H1 (cell line): ENCODE measurements at regions not wholly inside any gene's neighbourhood (a gene's known extent, or its start where the extent isn't known, plus 50 kb on each side); places are given as distances from the start of the nearest gene placed in this dataset.

Experiments used
- CTCF ChIA-PET: fragments of 300-600 bp; sonication (Branson Sonifier 250); formaldehyde crosslinking; loops from one replicate; lab custom pipeline; 2021; ENCODE audit not compliant: partially characterized antibody; lab: Charles Lee
- POLR2A ChIA-PET: fragments of 300-600 bp; sonication (Branson Sonifier 250); formaldehyde crosslinking; loops from one replicate; lab custom pipeline; 2021; ENCODE audit warnings: inconsistent platforms; ENCODE audit not compliant: partially characterized antibody; lab: Charles Lee
- DNase-seq, 2 experiments: peaks; one replicate each; pipeline versions ENCODE4 v3.0.0 to v3.0.0-alpha.2; 2010 to 2022; ENCODE audit warnings: low spot score in 2 of 2, low read depth in 1 of 2, mixed read lengths in 1 of 2
- FAIRE-seq: peaks from 2 replicates; lab custom pipeline; 2011; peaks lifted over from hg19 to GRCh38; lab: Jason Lieb, UNC
- H2AFZ ChIP-seq: 2 replicates; pipeline ENCODE4 v1.8.1; 2012; ENCODE audit warnings: low read length, inconsistent platforms
- H2AK5ac ChIP-seq: 2 replicates; pipeline ENCODE4 v1.6.1; 2013; ENCODE audit warnings: low read depth, low read length
- H2BK120ac ChIP-seq: replicated peaks from 2 replicates; pipeline ENCODE3; 2013; ENCODE audit warnings: low read depth, low read length, inconsistent platforms
- H2BK12ac ChIP-seq: 2 replicates; pipeline ENCODE4 v1.6.1; 2013; ENCODE audit warnings: low read depth, low read length
- H2BK15ac ChIP-seq: 2 replicates; pipeline ENCODE4 v1.6.1; 2013; ENCODE audit warnings: low read length
- H2BK20ac ChIP-seq: 2 replicates; pipeline ENCODE4 v1.6.1; 2013; ENCODE audit warnings: low read length
- H2BK5ac ChIP-seq: 2 replicates; pipeline ENCODE4 v1.6.1; 2013; ENCODE audit warnings: low read depth, low read length
- H3K14ac ChIP-seq: 2 replicates; pipeline ENCODE4 v1.6.1; 2013; ENCODE audit warnings: inconsistent platforms; ENCODE audit not compliant: insufficient read length
- H3K18ac ChIP-seq: 2 replicates; pipeline ENCODE4 v1.6.1; 2013; ENCODE audit warnings: low read length; ENCODE audit errors: extremely low read depth
- H3K23ac ChIP-seq: 2 replicates; pipeline ENCODE4 v1.6.1; 2013; ENCODE audit warnings: inconsistent platforms; ENCODE audit not compliant: insufficient read length
- H3K23me2 ChIP-seq: 2 replicates; pipeline ENCODE4 v1.6.1; 2013; ENCODE audit warnings: low read depth, low read length
- H3K27ac ChIP-seq: 2 replicates; pipeline ENCODE4 v1.6.1; 2011; ENCODE audit warnings: low read depth, low read length, inconsistent platforms
- H3K27me3 ChIP-seq, 4 experiments: replicated peaks in 1 of 4; 1 replicate in 1 of 4; 2 replicates in 3 of 4; pipeline versions ENCODE4 v1.6.1 to v1.8.1; 2011 to 2013; ENCODE audit warnings: low read length in 3 of 4, mild to moderate bottlenecking in 3 of 4, inconsistent platforms in 2 of 4, mixed read lengths in 2 of 4, moderate library complexity in 1 of 4; ENCODE audit not compliant: control insufficient read depth in 3 of 4, insufficient read depth in 3 of 4; ENCODE audit errors: extremely low read depth in 1 of 4
- H3K36me3 ChIP-seq, 4 experiments: 2 replicates each; pipeline versions ENCODE4 v1.6.1 to v1.8.1; 2011 to 2013; ENCODE audit warnings: mild to moderate bottlenecking in 4 of 4, low read length in 3 of 4, moderate library complexity in 2 of 4, control low read depth in 1 of 4, inconsistent platforms in 1 of 4; ENCODE audit not compliant: insufficient read depth in 4 of 4, control insufficient read depth in 2 of 4
- H3K4ac ChIP-seq: replicated peaks from 2 replicates; pipeline ENCODE3; 2013; ENCODE audit warnings: low read length, low read depth, mixed read lengths, inconsistent platforms; ENCODE audit not compliant: insufficient read length
- H3K4me1 ChIP-seq, 4 experiments: replicated peaks in 1 of 4; 1 replicate in 1 of 4; 2 replicates in 3 of 4; pipeline versions ENCODE4 v1.6.1 to v1.8.1; 2011 to 2013; ENCODE audit warnings: low read length in 3 of 4, inconsistent platforms in 2 of 4, mixed read lengths in 1 of 4; ENCODE audit not compliant: insufficient read depth in 4 of 4, control insufficient read depth in 3 of 4
- H3K4me2 ChIP-seq, 2 experiments: 2 replicates each; pipeline versions ENCODE4 v1.6.1 to v1.8.1; 2011 to 2013; ENCODE audit warnings: low read depth in 2 of 2, low read length in 2 of 2, control low read depth in 1 of 2, inconsistent platforms in 1 of 2, mild to moderate bottlenecking in 1 of 2; ENCODE audit not compliant: insufficient read depth in 1 of 2
- H3K4me3 ChIP-seq, 4 experiments: fragments of 200-600, 300-600 bp in 1 of 4; sonication (generic), shearing (Covaris generic), sonication (Bioruptor Twin) in 1 of 4; 2 replicates each; pipeline versions ENCODE4 v1.5.1 to v1.8.1; 2011 to 2016; ENCODE audit warnings: low read length in 4 of 4, low read depth in 3 of 4, control low read depth in 2 of 4, inconsistent platforms in 2 of 4, mild to moderate bottlenecking in 2 of 4, mixed read lengths in 1 of 4, moderate library complexity in 1 of 4; ENCODE audit not compliant: insufficient read depth in 2 of 4; ENCODE audit errors: extremely low read depth in 1 of 4
- H3K56ac ChIP-seq: replicated peaks from 2 replicates; pipeline ENCODE3; 2013; ENCODE audit warnings: low read depth, mild to moderate bottlenecking, mixed read lengths, low read length, inconsistent platforms; ENCODE audit not compliant: insufficient read length
- H3K79me1 ChIP-seq: 2 replicates; pipeline ENCODE4 v1.6.1; 2013; ENCODE audit warnings: low read depth, low read length, control low read depth
- H3K79me2 ChIP-seq, 2 experiments: 2 replicates each; pipeline versions ENCODE4 v1.6.1 to v1.8.1; 2012 to 2013; ENCODE audit warnings: low read length in 2 of 2, mild to moderate bottlenecking in 2 of 2, inconsistent platforms in 1 of 2; ENCODE audit not compliant: insufficient read depth in 2 of 2, control insufficient read depth in 1 of 2
- H3K9ac ChIP-seq, 4 experiments: replicated peaks in 1 of 4; 1 replicate in 1 of 4; 2 replicates in 3 of 4; pipeline versions ENCODE4 v1.6.1 to v1.8.1; 2011 to 2013; ENCODE audit warnings: low read depth in 3 of 4, low read length in 3 of 4, control low read depth in 2 of 4, mild to moderate bottlenecking in 2 of 4, moderate library complexity in 2 of 4, inconsistent platforms in 1 of 4; ENCODE audit errors: extremely low read depth in 1 of 4
- H3K9me3 ChIP-seq, 2 experiments: 2 replicates each; pipeline versions ENCODE4 v1.6.1 to v1.8.1; 2012 to 2013; ENCODE audit warnings: mild to moderate bottlenecking in 2 of 2, moderate library complexity in 2 of 2, control low read depth in 1 of 2, inconsistent platforms in 1 of 2, low read depth in 1 of 2, low read length in 1 of 2, mixed read lengths in 1 of 2; ENCODE audit not compliant: insufficient read depth in 2 of 2
- H4K20me1 ChIP-seq, 2 experiments: replicated peaks in 1 of 2; 2 replicates each; pipeline versions ENCODE3 to v1.8.1; 2011 to 2013; ENCODE audit warnings: inconsistent platforms in 2 of 2, low read length in 2 of 2, mild to moderate bottlenecking in 1 of 2; ENCODE audit not compliant: insufficient read depth in 2 of 2, control insufficient read depth in 1 of 2
- H4K5ac ChIP-seq: 2 replicates; pipeline ENCODE4 v1.6.1; 2013; ENCODE audit warnings: low read length, low read depth, mixed read lengths, inconsistent platforms; ENCODE audit not compliant: insufficient read length
- H4K8ac ChIP-seq: 2 replicates; pipeline ENCODE4 v1.8.0; 2013; ENCODE audit warnings: mild to moderate bottlenecking, moderate library complexity, low read length, inconsistent platforms; ENCODE audit not compliant: insufficient read depth; ENCODE audit errors: extremely low read depth
- H4K91ac ChIP-seq: replicated peaks from 2 replicates; pipeline ENCODE3; 2013; ENCODE audit warnings: low read length, mixed read lengths, inconsistent platforms; ENCODE audit not compliant: insufficient read length
- ASH2L ChIP-seq: fragments of 200-600, 300-600 bp; sonication (generic); IDR thresholded peaks from one replicate; pipeline ENCODE4 v1.7.1; 2017; ENCODE audit warnings: low read length
- BCL11A ChIP-seq, 2 experiments: IDR thresholded peaks; one replicate each; pipeline ENCODE4 v1.6.1; 2011; ENCODE audit warnings: low read depth in 2 of 2, low read length in 2 of 2, mild to moderate bottlenecking in 2 of 2
- CBX8 ChIP-seq: fragments of 300-800, 300-1000 bp; sonication (generic); IDR thresholded peaks from 2 replicates; pipeline ENCODE4 v1.7.1; 2016; ENCODE audit warnings: low read depth, low read length, borderline replicate concordance
- CEBPB ChIP-seq: IDR thresholded peaks from 2 replicates; pipeline ENCODE4 v1.6.1; 2012; ENCODE audit warnings: low read depth, low read length
- E2F6 ChIP-seq: IDR thresholded peaks from 2 replicates; pipeline ENCODE4 v1.6.1; 2012; ENCODE audit warnings: inconsistent platforms
- GABPA ChIP-seq: IDR thresholded peaks from 2 replicates; pipeline ENCODE4 v1.6.1; 2011; ENCODE audit warnings: mild to moderate bottlenecking, low read length, moderate library complexity, borderline replicate concordance; ENCODE audit not compliant: insufficient read depth
- MAX ChIP-seq: IDR thresholded peaks from 2 replicates; pipeline ENCODE4 v1.6.1; 2012; ENCODE audit warnings: inconsistent platforms
- SUZ12 ChIP-seq: fragments of 200-600 bp; sonication (generic); IDR thresholded peaks from 2 replicates; pipeline ENCODE4 v1.6.1; 2012; ENCODE audit warnings: mild to moderate bottlenecking, inconsistent platforms, low read length, moderate library complexity, mixed read lengths
- WGBS, 2 experiments: shearing (Covaris generic) in 1 of 2; methylation state at CpG; one replicate each; pipeline versions ENCODE4 v1.1.6 to v1.1.7; 2013 to 2015; ENCODE audit warnings: low lambda C conversion rate in 2 of 2, mixed read lengths in 2 of 2, inconsistent platforms in 1 of 2, low coverage in 1 of 2, missing lambda C conversion rate in 1 of 2; ENCODE audit not compliant: insufficient replicate concordance in 2 of 2, insufficient coverage in 1 of 2, insufficient read length in 1 of 2; ENCODE audit errors: extremely low coverage in 1 of 2, missing lambda C conversion rate in 1 of 2; 5-methylcytosine and 5-hydroxymethylcytosine counted together

GRCh38 chr6:1510239-1510638 lies 99.5 kb upstream of the FOXC1 start:
- no peaks in the 10 kb centered on the region for H3K36me3 ChIP-seq

More at GRCh38 chr6:1510239-1510638, 99.5 kb upstream of the FOXC1 start:
- Histone ChIP-seq H3K4ac (no peak overlapping the region), H4K8ac (no peak overlapping the region), H3K9me3 (no peaks in the 10 kb centered on the region), H4K91ac (no peak overlapping the region), H2BK15ac (no peak overlapping the region), H3K14ac (no peak overlapping the region), H3K56ac (no peak overlapping the region), H3K27me3 (no peaks in the 10 kb centered on the region), H2AK5ac (no peak overlapping the region), H2BK12ac (no peak overlapping the region), H3K4me1 (peaks cover 0 to 3% (median 0%) of the 10 kb centered on the region in 4 experiments; a peak in 4 of 7 replicates), H3K27ac (no peak overlapping the region), H3K9ac (no peak overlapping the region), H4K20me1 (no peaks in the 10 kb centered on the region), H3K4me2 (no peak overlapping the region), H3K79me1 (no peaks in the 10 kb centered on the region), H2AFZ (no peak overlapping the region), H3K4me3 (no peak overlapping the region), H2BK120ac (no peak overlapping the region), H2BK20ac (no peak overlapping the region), H4K5ac (no peak overlapping the region), H2BK5ac (no peak overlapping the region; the same call in 1 of the 2 replicates), H3K23me2 (no peaks in the 10 kb centered on the region)
- ChIA-PET POLR2A (no interaction called here), CTCF (interaction anchor here (0.6 kb wide), 1 partner anchor 47 kb away, joined by 7 read pairs; no protein-coding TSS in a partner anchor)
- 66% methylated on average over 3 of the region's 3 CpGs; no CpG with 5 or more reads in 1 of the 2 experiments for WGBS, 2 experiments
- no peak for DNase-seq
- TF ChIP-seq E2F6 (0 out of 2 replicates have a peak, but pooled peaks have one; percentile 29), ASH2L (no peak), GABPA (no peak), SUZ12 (no peak), CEBPB (no peak), BCL11A (IDR thresholded peaks at IDR 0.05; ENCODE audit: low read depth in 2 of 2, low read length in 2 of 2) (no peak), CBX8 (no peak), MAX (peak; percentile 37; the same call in 1 of the 2 replicates)
- TF ChIP-seq, all 59 proteins: peak for 2
- no peak overlapping the region for H3K18ac ChIP-seq
- no peak for FAIRE-seq
- H3K79me2 ChIP-seq, result no peaks in the 10 kb centered on the region
- no peak overlapping the region for H3K23ac ChIP-seq
